Spleen (tissue), 7 donors: ENCODE measurements at regions not wholly inside any gene's neighbourhood (a gene's known extent, or its start where the extent isn't known, plus 50 kb on each side); places are given as distances from the start of the nearest gene placed in this dataset.

ENCODE experiments used
- POLR2A ChIP-seq, 3 donors: fragments of 450-650 bp; IDR thresholded peaks; one replicate each; pipeline ENCODE4 v1.5.1; 2017; ENCODE audit warnings: antibody characterized with exemption in 3 of 3, mild to moderate bottlenecking in 1 of 3
- TF ChIP-seq, protein P1 (sequence below), 11 experiments: fragments of 200-600 bp in 7 of 11; fragments of 450-650 bp in 4 of 11; sonication (generic) in 4 of 11; IDR thresholded peaks in 8 of 11; conservative IDR thresholded peaks in 3 of 11; 1 replicate in 7 of 11; 2 replicates in 4 of 11; pipeline versions ENCODE4 v1.4.0 to v1.8.0; 2016 to 2021; ENCODE audit warnings: antibody characterized with exemption in 11 of 11, inconsistent platforms in 4 of 11, mild to moderate bottlenecking in 1 of 11
- donor health status: DM: no; HTN: no; CAD: no; lungs with moderate emphysema.
- donor health status: DM: no; HTN: no; CAD: no.
- donor health status: DM: no; HTN: no; CAD: no.

DNA sequence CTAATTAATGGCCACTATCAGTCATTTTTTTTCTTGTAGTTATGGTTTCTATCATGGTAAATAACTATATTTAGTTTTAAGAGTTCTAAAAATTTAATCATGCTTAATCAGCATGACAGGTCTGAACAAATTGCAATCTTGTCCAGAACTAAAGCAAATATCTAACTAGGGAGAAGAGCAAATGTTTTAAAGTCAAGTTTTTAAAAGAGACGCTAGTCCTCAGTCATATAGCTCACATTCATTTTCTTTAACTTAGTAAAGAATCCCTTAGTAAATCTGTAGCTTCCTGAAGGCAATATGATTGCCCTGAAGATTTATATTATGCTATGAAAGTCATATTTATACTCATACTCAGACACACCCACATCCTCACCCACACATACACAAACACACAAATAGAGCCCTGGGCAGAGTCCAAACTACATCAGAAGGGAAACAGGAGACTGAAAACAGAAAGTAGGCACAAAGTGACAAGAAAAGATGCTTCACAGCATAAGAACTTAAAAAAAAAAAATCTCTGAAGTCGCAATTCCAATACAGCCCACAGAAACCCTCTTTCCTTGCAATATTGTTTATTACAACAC is 1149.1 kb downstream of the SI start:
- TF ChIP-seq, protein P1, sequence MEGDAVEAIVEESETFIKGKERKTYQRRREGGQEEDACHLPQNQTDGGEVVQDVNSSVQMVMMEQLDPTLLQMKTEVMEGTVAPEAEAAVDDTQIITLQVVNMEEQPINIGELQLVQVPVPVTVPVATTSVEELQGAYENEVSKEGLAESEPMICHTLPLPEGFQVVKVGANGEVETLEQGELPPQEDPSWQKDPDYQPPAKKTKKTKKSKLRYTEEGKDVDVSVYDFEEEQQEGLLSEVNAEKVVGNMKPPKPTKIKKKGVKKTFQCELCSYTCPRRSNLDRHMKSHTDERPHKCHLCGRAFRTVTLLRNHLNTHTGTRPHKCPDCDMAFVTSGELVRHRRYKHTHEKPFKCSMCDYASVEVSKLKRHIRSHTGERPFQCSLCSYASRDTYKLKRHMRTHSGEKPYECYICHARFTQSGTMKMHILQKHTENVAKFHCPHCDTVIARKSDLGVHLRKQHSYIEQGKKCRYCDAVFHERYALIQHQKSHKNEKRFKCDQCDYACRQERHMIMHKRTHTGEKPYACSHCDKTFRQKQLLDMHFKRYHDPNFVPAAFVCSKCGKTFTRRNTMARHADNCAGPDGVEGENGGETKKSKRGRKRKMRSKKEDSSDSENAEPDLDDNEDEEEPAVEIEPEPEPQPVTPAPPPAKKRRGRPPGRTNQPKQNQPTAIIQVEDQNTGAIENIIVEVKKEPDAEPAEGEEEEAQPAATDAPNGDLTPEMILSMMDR (IDR thresholded peaks at IDR 0.05 in 8 of 11, conservative IDR thresholded peaks at IDR 0.05 in 3 of 11), result no peak
- TF ChIP-seq POLR2A (IDR thresholded peaks at IDR 0.05), result no peak
